H9 (cell line): ENCODE measurements at regions not wholly inside any gene's neighbourhood (a gene's known extent, or its start where the extent isn't known, plus 50 kb on each side); places are given as distances from the start of the nearest gene placed in this dataset.

Experiments
- DNase-seq: peaks from one replicate; pipeline ENCODE4 v3.0.0-alpha.2; 2017
- H2AFZ ChIP-seq: one replicate; pipeline ENCODE4 v1.6.1; 2013; ENCODE audit warnings: mild to moderate bottlenecking, low read length, control low read depth, moderate library complexity
- H2AK5ac ChIP-seq: 2 replicates; pipeline ENCODE4 v1.6.1; 2013; ENCODE audit warnings: low read length, control low read depth, mixed read lengths; ENCODE audit not compliant: insufficient read length
- H2BK120ac ChIP-seq: one replicate; pipeline ENCODE4 v1.6.1; 2013; ENCODE audit warnings: low read depth, mild to moderate bottlenecking, low read length, control low read depth, inconsistent platforms; ENCODE audit not compliant: poor library complexity, severe bottlenecking
- H2BK12ac ChIP-seq: 2 replicates; pipeline ENCODE4 v1.6.1; 2013; ENCODE audit warnings: low read length, control low read depth, mixed read lengths, low read depth; ENCODE audit not compliant: insufficient read length
- H2BK15ac ChIP-seq: 2 replicates; pipeline ENCODE4 v1.6.1; 2013; ENCODE audit warnings: low read depth, low read length, control low read depth
- H2BK20ac ChIP-seq: one replicate; pipeline ENCODE4 v1.6.1; 2013; ENCODE audit warnings: low read depth, mild to moderate bottlenecking, low read length, control low read depth, inconsistent platforms; ENCODE audit not compliant: poor library complexity, severe bottlenecking
- H2BK5ac ChIP-seq: 2 replicates; pipeline ENCODE4 v1.6.1; 2013; ENCODE audit warnings: low read length, control low read depth, mixed read lengths; ENCODE audit not compliant: insufficient read length
- H3K14ac ChIP-seq: 2 replicates; pipeline ENCODE4 v1.6.1; 2013; ENCODE audit warnings: low read length, control low read depth; ENCODE audit not compliant: insufficient read depth
- H3K18ac ChIP-seq: 2 replicates; pipeline ENCODE4 v1.6.1; 2013; ENCODE audit warnings: low read depth, mild to moderate bottlenecking, mixed read lengths, low read length, control low read depth; ENCODE audit not compliant: insufficient read length
- H3K23ac ChIP-seq: 2 replicates; pipeline ENCODE4 v1.6.1; 2013; ENCODE audit warnings: low read length, control low read depth, mixed read lengths, low read depth; ENCODE audit not compliant: insufficient read length
- H3K23me2 ChIP-seq: 2 replicates; pipeline ENCODE4 v1.6.1; 2013; ENCODE audit warnings: low read depth, mild to moderate bottlenecking, mixed read lengths, low read length, control low read depth; ENCODE audit not compliant: insufficient read length, poor library complexity, severe bottlenecking
- H3K27ac ChIP-seq: 2 replicates; pipeline ENCODE4 v1.5.1; 2013; ENCODE audit warnings: low read length, control low read depth, mixed read lengths, low read depth; ENCODE audit not compliant: insufficient read length
- H3K27me3 ChIP-seq: 2 replicates; pipeline ENCODE4 v1.6.1; 2013; ENCODE audit warnings: low read length, control low read depth, inconsistent platforms; ENCODE audit not compliant: insufficient read depth
- H3K4ac ChIP-seq: 2 replicates; pipeline ENCODE4 v1.6.1; 2013; ENCODE audit warnings: low read depth, mild to moderate bottlenecking, control low read depth, inconsistent platforms, low read length, moderate library complexity
- H3K4me1 ChIP-seq: 2 replicates; pipeline ENCODE4 v1.6.1; 2013; ENCODE audit warnings: low read length, control low read depth, inconsistent platforms; ENCODE audit not compliant: insufficient read depth
- H3K4me2 ChIP-seq: 2 replicates; pipeline ENCODE4 v1.6.1; 2013; ENCODE audit warnings: low read length, control low read depth, mixed read lengths; ENCODE audit not compliant: insufficient read length, insufficient read depth
- H3K56ac ChIP-seq: 2 replicates; pipeline ENCODE4 v1.6.1; 2013; ENCODE audit warnings: low read depth, mild to moderate bottlenecking, mixed read lengths, low read length, control low read depth; ENCODE audit not compliant: insufficient read length
- H3K79me1 ChIP-seq: 2 replicates; pipeline ENCODE4 v1.6.1; 2013; ENCODE audit warnings: low read depth, mild to moderate bottlenecking, moderate library complexity, low read length, control low read depth, inconsistent platforms; ENCODE audit not compliant: insufficient read depth, poor library complexity, severe bottlenecking
- H3K79me2 ChIP-seq: 2 replicates; pipeline ENCODE4 v1.6.1; 2013; ENCODE audit warnings: low read length, control low read depth, inconsistent platforms; ENCODE audit not compliant: insufficient read depth
- H3K9ac ChIP-seq: 2 replicates; pipeline ENCODE4 v1.6.1; 2013; ENCODE audit warnings: low read length, control low read depth, mixed read lengths; ENCODE audit not compliant: insufficient read length; ENCODE audit errors: extremely low read depth
- H3K9me3 ChIP-seq: one replicate; pipeline ENCODE4 v1.6.1; 2013; ENCODE audit warnings: low read depth, low read length, inconsistent platforms; ENCODE audit not compliant: control insufficient read depth
- H3T11ph ChIP-seq: one replicate; pipeline ENCODE4 v1.6.1; 2013; ENCODE audit warnings: mild to moderate bottlenecking, low read length, control low read depth, inconsistent platforms
- H4K20me1 ChIP-seq: one replicate; pipeline ENCODE4 v1.6.1; 2013; ENCODE audit not compliant: control insufficient read depth, insufficient read length, insufficient read depth
- H4K5ac ChIP-seq: 2 replicates; pipeline ENCODE4 v1.6.1; 2013; ENCODE audit warnings: low read depth, mild to moderate bottlenecking, mixed read lengths, low read length, control low read depth; ENCODE audit not compliant: insufficient read length
- H4K8ac ChIP-seq: replicated peaks from 2 replicates; pipeline ENCODE4 v1.6.1; 2013; ENCODE audit warnings: low read length, control low read depth, mixed read lengths, low read depth; ENCODE audit not compliant: insufficient read length
- H4K91ac ChIP-seq: 2 replicates; pipeline ENCODE4 v1.6.1; 2013; ENCODE audit warnings: low read depth, mild to moderate bottlenecking, moderate library complexity, mixed read lengths, low read length, control low read depth; ENCODE audit not compliant: insufficient read length
- H3K27ac Mint-ChIP-seq, 3 experiments: 2 replicates in 2 of 3; 3 replicates in 1 of 3; pipeline ENCODE4 v1.8.0; 2020 to 2021; ENCODE audit warnings: mixed read lengths in 3 of 3, mild to moderate bottlenecking in 1 of 3, moderate library complexity in 1 of 3
- H3K27me3 Mint-ChIP-seq: 2 replicates; pipeline ENCODE4 v1.8.0; 2021; ENCODE audit warnings: low read depth, mild to moderate bottlenecking, moderate library complexity, mixed read lengths
- H3K36me3 Mint-ChIP-seq, 3 experiments: 2 replicates in 2 of 3; 3 replicates in 1 of 3; pipeline ENCODE4 v1.8.0; 2020 to 2021; ENCODE audit warnings: low read depth in 3 of 3, mixed read lengths in 3 of 3; ENCODE audit not compliant: insufficient read depth in 1 of 3
- H3K4me1 Mint-ChIP-seq, 2 experiments: 2 replicates each; pipeline ENCODE4 v1.8.0; 2020; ENCODE audit warnings: mixed read lengths in 2 of 2
- H3K4me3 Mint-ChIP-seq, 2 experiments: 2 replicates in 1 of 2; 3 replicates in 1 of 2; pipeline ENCODE4 v1.8.0; 2020 to 2021; ENCODE audit warnings: mild to moderate bottlenecking in 2 of 2, mixed read lengths in 2 of 2, moderate library complexity in 1 of 2
- H3K9me3 Mint-ChIP-seq, 2 experiments: 2 replicates in 1 of 2; 3 replicates in 1 of 2; pipeline ENCODE4 v1.8.0; 2020; ENCODE audit warnings: mild to moderate bottlenecking in 2 of 2, mixed read lengths in 2 of 2, moderate library complexity in 1 of 2
- CTCF ChIP-seq: fragments of 200-600 bp; sonication (generic); conservative IDR thresholded peaks from 3 replicates; pipeline ENCODE4 v1.8.0; 2021; ENCODE audit warnings: antibody characterized with exemption, mild to moderate bottlenecking
- WGBS: extraction: QIAGEN DNeasy Blood & Tissue Kit; methylation state at CpG from one replicate; pipeline ENCODE4 v1.1.7; 2013; ENCODE audit warnings: missing lambda C conversion rate, low lambda C conversion rate, mixed read lengths; ENCODE audit not compliant: insufficient read length; ENCODE audit errors: extremely low coverage; 5-methylcytosine and 5-hydroxymethylcytosine counted together

GRCh38 chr2:34193164-34193563 lies 594.1 kb upstream of the FAM98A start:
- Histone ChIP-seq H3K9ac (no peak overlapping the region), H2BK12ac (no peak overlapping the region), H3K27ac (no peak overlapping the region), H4K5ac (no peak overlapping the region), H3K56ac (no peak overlapping the region), H3K14ac (no peak overlapping the region), H4K8ac (no peak overlapping the region), H3K23me2 (no peaks in the 10 kb centered on the region), H3K9me3 (no peaks in the 10 kb centered on the region), H3K79me2 (no peaks in the 10 kb centered on the region), H2BK120ac (no peak overlapping the region), H3K27me3 (no peaks in the 10 kb centered on the region), H2AFZ (no peak overlapping the region), H3T11ph (no peak overlapping the region), H2BK15ac (no peak overlapping the region), H3K4me1 (no peaks in the 10 kb centered on the region), H2BK20ac (no peak overlapping the region), H4K91ac (no peak overlapping the region), H3K23ac (no peak overlapping the region), H4K20me1 (no peaks in the 10 kb centered on the region), H3K18ac (no peak overlapping the region), H3K4ac (no peak overlapping the region), H3K4me2 (no peak overlapping the region), H3K79me1 (no peaks in the 10 kb centered on the region), H2BK5ac (no peak overlapping the region), H2AK5ac (no peak overlapping the region)
- Mint-ChIP-seq H3K4me1 (peaks cover 10 to 11% of the 10 kb centered on the region in 2 experiments), H3K4me3 (no peak overlapping the region), H3K36me3 (peaks cover 0 to 15% (median 3%) of the 10 kb centered on the region in 3 experiments; a peak in 3 of 7 replicates), H3K27me3 (no peaks in the 10 kb centered on the region; the same call in 1 of the 2 replicates), H3K27ac (no peak overlapping the region), H3K9me3 (peaks cover 12 to 13% of the 10 kb centered on the region in 2 experiments; a peak in 3 of 5 replicates)
- no peak for DNase-seq
- no CpG with 5 or more reads among the region's 3 CpGs for WGBS
- no peak for TF ChIP-seq CTCF
